Left colon (tissue), 2 donors: ENCODE measurements at regions not wholly inside any gene's neighbourhood (a gene's known extent, or its start where the extent isn't known, plus 50 kb on each side); places are given as distances from the start of the nearest gene placed in this dataset.
"Not testable (repeated sequence)": the region's sequence is repeated elsewhere in the genome, so short reads cannot be mapped to it uniquely, and the experiment has no call there.

ENCODE experiments used
- ATAC-seq: fragments of 200-7000 bp; cut with Tn5 transposase; one replicate; pipeline ENCODE4 v1.9.1; 2020; ENCODE audit warnings: mild to moderate bottlenecking, moderate library complexity
- DNase-seq, 2 donors: peaks; one replicate each; pipeline ENCODE4 v3.0.0-alpha.2; 2020
- intact Hi-C, 2 donors: fragments of 100-400 bp; cut with DNase I in 1 of 2; cut with micrococcal nuclease in 1 of 2; formaldehyde crosslinking; loops; one replicate each; pipeline versions ENCODE4 v1.11.2 to v1.14.0; 2022; cut with DNase I, micrococcal nuclease
- donor health status: DM: no; HTN: no; CAD: no.
- donor health status: DM: yes; HTN: yes; CAD: no.

DNA sequence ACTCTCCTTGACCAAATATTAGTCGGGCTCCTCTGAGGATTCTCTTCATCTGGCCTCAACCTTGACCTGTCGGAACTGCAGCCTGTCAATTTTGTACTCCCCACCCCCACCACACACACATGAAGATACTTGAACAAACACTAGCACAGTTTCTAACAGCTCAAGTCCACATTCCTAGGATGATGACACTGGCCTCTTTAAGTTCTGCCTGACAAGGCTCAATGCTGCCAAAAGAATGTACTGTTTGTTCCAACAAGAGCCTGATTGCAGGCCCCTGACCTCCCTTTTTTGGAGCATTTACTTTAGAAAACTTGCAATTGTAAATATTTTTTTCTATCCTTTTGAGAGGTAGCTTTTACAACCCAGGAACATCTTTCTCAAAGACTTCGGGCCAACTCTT is 169.2 kb upstream of the IRS2 start:
- intact Hi-C loops, result no loop called here
- no peak for ATAC-seq

DNA sequence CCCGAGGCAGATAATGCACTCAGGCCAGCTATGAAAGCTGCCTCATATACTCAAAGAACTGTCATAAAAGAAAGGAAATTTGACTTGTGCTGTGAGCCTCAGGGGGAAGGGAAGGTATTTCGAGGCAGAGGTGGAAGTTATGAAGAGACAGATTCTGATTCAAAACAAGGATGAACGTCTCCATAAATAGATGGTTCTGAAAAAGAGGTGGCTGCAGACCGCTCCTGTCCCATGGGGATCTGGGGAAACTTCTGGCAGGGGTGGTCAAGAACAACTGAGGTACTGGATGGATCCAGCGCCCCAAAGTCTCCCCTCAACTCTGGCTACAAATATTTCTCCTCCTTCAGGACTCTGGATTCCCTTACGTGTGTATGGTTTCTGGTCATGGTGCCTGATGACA is 168.1 kb upstream of the IRS2 start:
- no peak for DNase-seq
- no peak for ATAC-seq
- intact Hi-C loops, result no loop called here

More for the DNA sequence above, 169.2 kb upstream of the IRS2 start:
- no peak for DNase-seq

- intact Hi-C loops, result no loop called here
- DNase-seq (no peak), ATAC-seq (no peak)
Measured at GRCh38 chr13:109951491-109951890, 165.1 kb upstream of the IRS2 start.

DNA sequence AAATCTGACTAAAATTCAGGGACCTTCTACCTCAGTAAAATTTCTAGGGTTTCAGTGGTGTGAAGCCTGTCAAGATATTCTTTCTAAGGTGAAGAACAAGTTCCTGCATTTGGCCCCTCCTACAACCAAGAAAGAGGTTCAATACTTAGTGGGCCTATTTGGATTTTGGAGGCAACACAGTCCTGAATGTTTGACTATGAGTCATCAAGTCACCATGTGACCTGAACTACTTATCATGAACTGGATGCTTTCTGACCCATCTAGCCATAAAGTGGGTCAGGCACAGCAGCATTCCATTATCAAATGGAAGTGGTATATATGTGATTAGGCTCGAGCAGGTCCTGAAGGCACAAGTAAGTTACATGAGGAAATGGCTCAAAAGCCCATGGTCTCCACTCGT is 163.0 kb upstream of the IRS2 start:
- DNase-seq, result no peak
- intact Hi-C loops, result no loop called here
- no peak for ATAC-seq

- ATAC-seq, result no peak
- intact Hi-C loops, result no loop called here
Measured at GRCh38 chr13:109947006-109947405, 160.6 kb upstream of the IRS2 start.

GRCh38 chr13:109945206-109945960 is 159.0 kb upstream of the IRS2 start:
- no peak for ATAC-seq
- intact Hi-C loops, result no loop called here
- no peak for DNase-seq

More at GRCh38 chr13:109947006-109947405, 160.6 kb upstream of the IRS2 start:
- no peak for DNase-seq

DNA sequence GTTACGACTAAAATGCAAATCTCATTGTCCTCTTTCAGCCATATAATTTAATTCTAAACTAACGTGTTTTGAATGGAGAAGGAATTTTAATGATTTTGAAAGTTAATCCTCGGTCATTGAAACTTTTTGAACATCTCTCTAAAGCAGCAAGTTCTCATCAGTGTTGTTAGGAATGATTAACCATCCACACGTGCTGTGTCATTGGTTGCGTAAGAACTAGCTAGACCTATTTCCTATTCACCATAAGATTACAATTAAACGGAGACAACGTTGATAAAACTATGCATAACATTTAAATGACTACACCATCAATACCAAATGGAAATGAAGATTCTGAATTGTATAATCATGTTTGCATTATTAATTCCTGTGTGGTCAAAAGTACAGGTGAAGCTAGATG is 155.6 kb upstream of the IRS2 start:
- intact Hi-C loops, result no loop called here
- DNase-seq (no peak), ATAC-seq (no peak)

- ATAC-seq (no peak), DNase-seq (no peak)
- intact Hi-C loops, result no loop called here
Measured at GRCh38 chr13:109941221-109941620, 154.8 kb upstream of the IRS2 start.

DNA sequence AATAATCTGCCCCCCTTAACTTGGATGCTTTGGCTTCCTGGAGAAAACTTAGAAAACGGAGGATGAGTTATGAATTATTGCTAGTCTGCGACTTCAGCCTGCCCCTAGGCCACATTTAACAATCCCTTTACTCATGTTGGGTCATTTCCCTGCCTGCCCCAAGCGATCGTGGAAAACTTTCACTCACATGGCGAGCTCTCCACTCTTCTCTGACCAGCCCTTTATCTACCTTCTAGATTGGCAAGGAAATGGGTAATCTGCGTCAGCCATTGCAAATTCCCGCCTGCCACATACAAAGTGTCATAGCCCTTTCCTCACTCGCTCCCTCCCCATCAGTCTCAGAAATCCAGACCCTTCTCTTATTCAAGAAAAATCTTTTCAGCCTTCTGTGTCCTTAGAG is 154.3 kb upstream of the IRS2 start:
- intact Hi-C loops, result no loop called here
- ATAC-seq, result no peak

GRCh38 chr13:109939838-109940237 is 153.5 kb upstream of the IRS2 start:
- ATAC-seq, result no peak
- intact Hi-C loops, result no loop called here
- DNase-seq, result no peak

More for the DNA sequence above, 154.3 kb upstream of the IRS2 start:
- DNase-seq, result no peak

GRCh38 chr13:109939180-109939579 is 152.8 kb upstream of the IRS2 start:
- no peak for DNase-seq
- no peak for ATAC-seq
- intact Hi-C loops, result no loop called here

GRCh38 chr13:109938255-109938936 is 152.0 kb upstream of the IRS2 start:
- ATAC-seq (no peak), DNase-seq (no peak)
- intact Hi-C loops, result no loop called here

DNA sequence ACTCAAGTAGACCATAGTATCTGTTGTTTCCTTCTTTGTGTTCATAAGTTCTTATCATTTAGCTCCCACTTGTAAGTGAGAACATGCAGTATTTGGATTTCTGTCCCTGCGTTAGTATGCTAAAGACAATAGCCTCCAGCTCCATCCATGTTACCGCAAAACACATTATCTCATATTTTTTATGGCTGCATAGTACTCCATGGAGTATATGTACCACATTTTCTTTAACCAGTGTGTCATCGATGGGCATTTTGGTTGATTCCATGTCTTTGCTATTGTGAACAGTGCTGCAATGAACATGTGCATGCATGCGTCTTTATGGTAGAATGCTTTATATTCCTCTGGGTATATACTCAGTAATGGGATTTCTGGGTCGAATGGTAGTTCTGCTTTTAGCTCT is 148.1 kb upstream of the IRS2 start:
- intact Hi-C loops, DNase-seq, ATAC-seq: not testable (repeated sequence)

DNA sequence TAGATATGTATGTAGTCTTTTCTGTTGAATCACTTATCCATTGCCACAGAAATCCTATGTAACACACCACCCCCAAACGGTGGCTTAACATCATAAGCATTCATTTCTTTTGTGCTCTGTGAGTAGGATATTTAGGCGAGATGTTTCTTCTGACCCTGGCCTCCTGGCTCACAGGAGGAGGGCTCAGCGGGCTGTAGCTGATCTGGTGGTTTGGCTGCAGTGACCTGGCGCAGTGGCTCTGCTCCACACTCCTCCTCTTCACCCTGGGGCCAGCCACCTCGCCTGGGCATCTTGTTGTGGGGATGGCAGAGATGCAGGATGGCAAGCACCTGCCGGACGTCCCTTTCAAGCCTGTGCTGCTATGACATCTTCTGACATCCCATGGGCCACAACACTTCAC is 147.1 kb upstream of the IRS2 start:
- intact Hi-C loops, result no loop called here

GRCh38 chr13:109924376-109924775 is 138.0 kb upstream of the IRS2 start:
- ATAC-seq, result no peak
- DNase-seq, result no peak
- intact Hi-C loops, result no loop called here

More for the DNA sequence above, 147.1 kb upstream of the IRS2 start:
- DNase-seq, result no peak
- ATAC-seq, result no peak

GRCh38 chr13:109922518-109922917 is 136.1 kb upstream of the IRS2 start:
- DNase-seq (no peak), ATAC-seq (no peak)
- intact Hi-C loops, result no loop called here

GRCh38 chr13:109919715-109920375 is 133.5 kb upstream of the IRS2 start:
- intact Hi-C loops, result no loop called here
- no peak for DNase-seq
- ATAC-seq, result no peak

GRCh38 chr13:109918179-109918711 is 131.9 kb upstream of the IRS2 start:
- intact Hi-C loops, result no loop called here
- no peak for ATAC-seq
- no peak for DNase-seq

GRCh38 chr13:109917422-109917821 is 131.0 kb upstream of the IRS2 start:
- no peak for ATAC-seq
- no peak for DNase-seq
- intact Hi-C loops, result no loop called here
